HepG2 (cell line): ENCODE measurements at regions not wholly inside any gene's neighbourhood (a gene's known extent, or its start where the extent isn't known, plus 50 kb on each side); places are given as distances from the start of the nearest gene placed in this dataset.
A peak's percentile ranks its signal among the peaks of the same experiment; 100 is the strongest.

Experiments used
- ATAC-seq: fragments of 200-7000 bp; cut with Tn5 transposase; 3 replicates; pipeline ENCODE4 v1.9.1; 2020; ENCODE audit warnings: mild to moderate bottlenecking, moderate library complexity
- BruUV-seq: library from RNA; stranded (reverse); fragments of 400-500 nt; replicated peaks from 2 replicates; lab custom pipeline; 2021; lab: Mats Ljungman, UMichigan
- CTCF ChIA-PET: fragments of 300-600 bp; formaldehyde crosslinking; extraction: SDS; loops from one replicate; lab custom pipeline; 2021; ENCODE audit warnings: low total read pairs, inconsistent platforms, low intra/inter-chr PET ratio; lab: Yijun Ruan, JAX
- POLR2A ChIA-PET: fragments of 350-600 bp; sonication (Branson Sonifier 250); formaldehyde crosslinking; loops from one replicate; lab custom pipeline; 2020; ENCODE audit warnings: antibody characterized with exemption, inconsistent platforms; lab: Yijun Ruan, JAX
- DNase-seq: peaks from one replicate; pipeline ENCODE4 v3.0.0-alpha.2; 2015; ENCODE audit warnings: low spot score
- FAIRE-seq: peaks from 3 replicates; lab custom pipeline; 2011; peaks lifted over from hg19 to GRCh38; lab: Jason Lieb, UNC
- H2AFZ ChIP-seq: one replicate; pipeline ENCODE4 v1.6.1; 2011; ENCODE audit warnings: low read length, inconsistent platforms
- H3K27ac ChIP-seq: fragments of 300-600 bp; 3 replicates; pipeline ENCODE4 v1.8.0; 2011; ENCODE audit warnings: mixed run types, mild to moderate bottlenecking, mixed read lengths, low read length, inconsistent platforms; ENCODE audit not compliant: insufficient read depth; ENCODE audit errors: extremely low read length
- H3K27me3 ChIP-seq, 2 experiments: fragments of 200-600 bp in 1 of 2; 2 replicates in 1 of 2; 3 replicates in 1 of 2; pipeline versions ENCODE4 v1.6.0 to v1.8.0; 2011; ENCODE audit warnings: low read length in 2 of 2, mild to moderate bottlenecking in 2 of 2, moderate library complexity in 2 of 2, inconsistent platforms in 1 of 2; ENCODE audit not compliant: insufficient read depth in 2 of 2, control insufficient read depth in 1 of 2
- H3K36me3 ChIP-seq, 2 experiments: fragments of 200-600 bp in 1 of 2; replicated peaks in 1 of 2; 2 replicates in 1 of 2; 3 replicates in 1 of 2; pipeline versions ENCODE4 v1.5.1 to v1.8.0; 2011; ENCODE audit warnings: low read length in 2 of 2, inconsistent platforms in 1 of 2; ENCODE audit not compliant: insufficient read depth in 2 of 2, control insufficient read depth in 1 of 2
- H3K4me1 ChIP-seq: 2 replicates; pipeline ENCODE4 v1.5.1; 2012; ENCODE audit warnings: low read length, inconsistent platforms; ENCODE audit not compliant: insufficient read depth
- H3K4me2 ChIP-seq: 2 replicates; pipeline ENCODE4 v1.6.0; 2011; ENCODE audit warnings: low read depth, low read length, inconsistent platforms
- H3K4me3 ChIP-seq, 3 experiments: fragments of 200-600 bp in 1 of 3; sonication (generic), shearing (Covaris generic) in 1 of 3; replicated peaks in 1 of 3; 2 replicates each; pipeline ENCODE4 v1.5.1; 2011 to 2016; ENCODE audit warnings: low read length in 3 of 3, inconsistent platforms in 2 of 3, low read depth in 2 of 3, mild to moderate bottlenecking in 2 of 3, control low read depth in 1 of 3, mixed read lengths in 1 of 3; ENCODE audit not compliant: insufficient read depth in 1 of 3
- H3K79me2 ChIP-seq: one replicate; pipeline ENCODE4 v1.6.1; 2011; ENCODE audit warnings: low read length, inconsistent platforms; ENCODE audit not compliant: insufficient read depth
- H3K9ac ChIP-seq: 2 replicates; pipeline ENCODE4 v1.6.0; 2011; ENCODE audit warnings: mild to moderate bottlenecking, low read depth, low read length, inconsistent platforms; ENCODE audit not compliant: insufficient read depth
- H3K9me3 ChIP-seq: 2 replicates; pipeline ENCODE4 v1.5.1; 2012; ENCODE audit warnings: mild to moderate bottlenecking, low read length
- H4K20me1 ChIP-seq: 2 replicates; pipeline ENCODE4 v1.6.0; 2011; ENCODE audit warnings: inconsistent platforms, mild to moderate bottlenecking, low read length, moderate library complexity; ENCODE audit not compliant: insufficient read depth
- ATF7 ChIP-seq, 2 experiments: fragments of 450-650 bp in 1 of 2; sonication (generic) in 1 of 2; formaldehyde crosslinking in 1 of 2; IDR thresholded peaks; 2 replicates each; pipeline versions ENCODE4 v1.4.0 to v1.6.1; 2016 to 2020; ENCODE audit warnings: antibody characterized with exemption in 1 of 2, mild to moderate bottlenecking in 1 of 2, missing genetic modification reagents in 1 of 2
- DRAP1 ChIP-seq: IDR thresholded peaks from 2 replicates; pipeline ENCODE4 v1.6.1; 2016; ENCODE audit warnings: missing genetic modification reagents, missing compliant biosample characterization
- GATAD2A ChIP-seq: IDR thresholded peaks from 2 replicates; pipeline ENCODE4 v1.6.1; 2016
- HNRNPL ChIP-seq: fragments of 200-400 bp; formaldehyde crosslinking; IDR thresholded peaks from 2 replicates; pipeline ENCODE4 v1.6.1; 2017; ENCODE audit warnings: mild to moderate bottlenecking, low read depth, low read length
- MAFF ChIP-seq: IDR thresholded peaks from 2 replicates; pipeline ENCODE4 v1.6.1; 2011; ENCODE audit warnings: low read depth, low read length, improper control_type of control experiment
- MAFK ChIP-seq, 2 experiments: IDR thresholded peaks in 1 of 2; conservative IDR thresholded peaks in 1 of 2; 2 replicates each; pipeline ENCODE4 v1.6.1; 2011; ENCODE audit warnings: improper control_type of control experiment in 2 of 2, low read length in 2 of 2
- MXD1 ChIP-seq: sonication (generic); formaldehyde crosslinking; IDR thresholded peaks from 2 replicates; pipeline ENCODE4 v1.4.0; 2020; ENCODE audit warnings: mild to moderate bottlenecking, missing genetic modification reagents
- REXO4 ChIP-seq: sonication (generic); formaldehyde crosslinking; IDR thresholded peaks from 2 replicates; pipeline ENCODE4 v1.8.0; 2022; ENCODE audit warnings: missing genetic modification reagents, mild to moderate bottlenecking, borderline replicate concordance
- ZNF839 ChIP-seq: sonication (generic); formaldehyde crosslinking; IDR thresholded peaks from 2 replicates; pipeline ENCODE4 v1.4.0; 2020; ENCODE audit warnings: missing genetic modification reagents, mild to moderate bottlenecking, borderline replicate concordance
- WGBS: methylation state at CpG from one replicate; pipeline ENCODE4 v1.1.6; 2017; ENCODE audit warnings: low lambda C conversion rate; 5-methylcytosine and 5-hydroxymethylcytosine counted together
- in situ Hi-C: cut with HindIII; loops from 2 replicates; pipeline ENCODE4 v1.10.0; 2017; ENCODE audit warnings: low pct_unique_long_range_greater_than_20kb; ENCODE audit not compliant: extremely low pct_ligation_motif_present
- intact Hi-C: fragments of 100-400 bp; cut with micrococcal nuclease; formaldehyde crosslinking; loops from one replicate; pipeline ENCODE4 v1.10.0; 2022; ENCODE audit not compliant: unreplicated experiment

GRCh38 chr4:71171592-71171991, 167.2 kb upstream of the SLC4A4 start:
- no TSS peak for BruUV-seq
- Histone ChIP-seq H3K36me3 (no peaks in the 10 kb centered on the region), H3K79me2 (no peaks in the 10 kb centered on the region), H3K4me2 (no peak overlapping the region), H3K4me3 (no peak overlapping the region), H3K27ac (no peak overlapping the region), H3K4me1 (no peaks in the 10 kb centered on the region), H2AFZ (no peak overlapping the region), H3K27me3 (no peaks in the 10 kb centered on the region), H3K9ac (no peak overlapping the region), H4K20me1 (no peaks in the 10 kb centered on the region), H3K9me3 (no peaks in the 10 kb centered on the region)
- intact Hi-C loops: no loop called here
- DNase-seq (no peak), ATAC-seq (no peak), FAIRE-seq (no peak)
- TF ChIP-seq MXD1 (CRISPR knock-in tag) (no peak), REXO4 (no peak), DRAP1 (CRISPR knock-in tag) (no peak), MAFK (conservative IDR thresholded peaks at IDR 0.05 in 1 of 2, IDR thresholded peaks at IDR 0.05 in 1 of 2; ENCODE audit: low read length in 2 of 2) (peak; percentile 40 to 70; a peak in 2 of 4 replicates), MAFF (peak; percentile 55)
- CTCF ChIA-PET: no interaction called here
- POLR2A ChIA-PET: no interaction called here
- 73% methylated on average over 2 of the region's 2 CpGs for WGBS
- in situ Hi-C loops: no loop called here

GRCh38 chr4:71181332-71181731, 157.5 kb upstream of the SLC4A4 start:
- DNase-seq (no peak), ATAC-seq (no peak), FAIRE-seq (no peak)
- Histone ChIP-seq H3K27ac (no peak overlapping the region), H3K4me1 (peaks cover 4% of the 10 kb centered on the region; the same call in 1 of the 2 replicates), H3K4me3 (no peak overlapping the region), H4K20me1 (no peaks in the 10 kb centered on the region), H3K4me2 (no peak overlapping the region), H3K9ac (no peak overlapping the region), H3K9me3 (no peaks in the 10 kb centered on the region), H3K79me2 (no peaks in the 10 kb centered on the region), H3K27me3 (peaks cover 0 to 10% of the 10 kb centered on the region in 2 experiments; a peak in 2 of 5 replicates), H3K36me3 (no peaks in the 10 kb centered on the region), H2AFZ (no peak overlapping the region)
- no TSS peak for BruUV-seq
- in situ Hi-C loops (loop anchor here (10.0 kb wide), 1 partner anchor 373 kb away; no protein-coding TSS in a partner anchor), intact Hi-C loops (no loop called here)
- POLR2A ChIA-PET: no interaction called here
- WGBS: 22% methylated on average over 1 of the region's 1 CpG
- CTCF ChIA-PET: no interaction called here
- TF ChIP-seq HNRNPL: no peak
- no peak for TF ChIP-seq GATAD2A (CRISPR knock-in tag)
- no peak for TF ChIP-seq ZNF839 (CRISPR knock-in tag)
- peak; percentile 68 for TF ChIP-seq ATF7 (IDR thresholded peaks at IDR 0.05)
- TF ChIP-seq ATF7 (CRISPR knock-in tag; IDR thresholded peaks at IDR 0.05): no peak
